ENCODE measurements at regions not wholly inside any gene's neighbourhood (a gene's known extent, or its start where the extent isn't known, plus 50 kb on each side); places are given as distances from the start of the nearest gene placed in this dataset.

DNA sequence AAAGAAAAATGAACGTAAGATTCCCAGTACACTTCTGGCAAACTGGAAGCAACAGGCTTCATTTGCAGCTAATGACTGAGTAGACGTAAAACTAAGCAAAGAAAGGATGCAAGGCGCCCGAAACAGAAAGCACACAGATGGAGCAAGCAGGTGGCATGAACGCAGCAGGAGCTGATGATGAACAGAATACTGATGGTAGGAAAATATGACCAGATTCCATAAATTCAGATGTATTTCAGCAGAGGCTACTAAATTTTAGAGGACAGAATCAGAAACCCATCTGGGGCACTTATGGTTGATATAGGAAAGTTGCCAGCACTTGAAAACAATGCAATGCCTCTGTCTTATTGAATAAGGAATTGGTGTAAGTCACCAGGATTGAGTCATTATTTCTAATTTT, 658.7 kb upstream of the LINC00305 start:
- H3K27me3 ChIP-seq (ENCODE audit: control insufficient read depth, insufficient read depth, low read length): no peaks in the 10 kb centered on the region
- H3K9me3 ChIP-seq (ENCODE audit: control insufficient read depth, insufficient read depth, low read depth, low read length): no peaks in the 10 kb centered on the region
- H3K36me3 ChIP-seq (ENCODE audit: control insufficient read depth, insufficient read depth, low read length): no peaks in the 10 kb centered on the region
- H3K9ac ChIP-seq (ENCODE audit: low read length): no peak overlapping the region
- no peaks in the 10 kb centered on the region for H3K4me1 ChIP-seq (ENCODE audit: control insufficient read depth, insufficient read depth, low read length)
- no peak overlapping the region for H3K27ac ChIP-seq (ENCODE audit: low read depth, low read length)
- no peak overlapping the region for H3K4me3 ChIP-seq (ENCODE audit: low read depth, low read length)

DNA sequence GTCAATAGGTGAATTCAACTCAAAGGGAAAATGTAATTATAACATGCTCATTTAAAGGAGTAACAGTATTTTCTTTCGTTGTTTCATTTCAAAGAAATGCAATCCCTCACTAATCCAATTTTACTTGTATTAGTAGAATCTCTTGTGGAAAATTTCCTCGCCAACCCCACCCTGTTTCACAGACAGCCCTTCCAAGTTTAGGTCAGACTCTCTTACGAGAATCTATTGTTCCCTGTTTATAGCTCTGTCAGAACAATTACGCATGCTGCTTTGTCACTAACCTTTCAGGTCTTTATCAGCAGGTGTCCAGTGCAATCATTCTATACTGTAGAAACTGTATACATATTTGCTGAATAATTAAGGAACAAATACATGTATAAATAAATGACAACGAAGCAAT, 657.8 kb upstream of the LINC00305 start:
- Histone ChIP-seq H3K4me3 (ENCODE audit: low read depth, low read length) (no peak overlapping the region), H3K27me3 (ENCODE audit: control insufficient read depth, insufficient read depth, low read length) (no peaks in the 10 kb centered on the region), H3K27ac (ENCODE audit: low read depth, low read length) (no peak overlapping the region), H3K9me3 (ENCODE audit: control insufficient read depth, insufficient read depth, low read depth, low read length) (no peaks in the 10 kb centered on the region), H3K36me3 (ENCODE audit: control insufficient read depth, insufficient read depth, low read length) (no peaks in the 10 kb centered on the region), H3K4me1 (ENCODE audit: control insufficient read depth, insufficient read depth, low read length) (no peaks in the 10 kb centered on the region), H3K9ac (ENCODE audit: low read length) (no peak overlapping the region)

DNA sequence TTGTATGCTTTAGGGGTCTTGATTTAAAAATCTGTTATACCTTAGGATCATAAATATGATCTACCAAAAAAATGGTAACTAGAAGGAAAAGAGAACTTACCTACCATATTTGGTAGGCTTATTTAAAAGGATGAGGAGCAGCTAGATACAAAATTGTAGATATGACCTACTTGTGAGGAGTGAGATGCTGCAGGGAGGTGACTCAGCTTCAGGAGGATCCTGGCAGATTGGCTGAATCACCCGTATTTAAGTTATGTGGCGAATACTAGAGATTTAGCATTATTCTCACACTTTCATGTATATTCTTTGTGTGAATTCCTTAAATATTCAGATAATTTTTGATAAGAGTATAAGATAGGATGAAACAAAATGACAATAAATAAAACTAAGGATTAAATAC, 657.3 kb upstream of the LINC00305 start:
- Histone ChIP-seq H3K27me3 (ENCODE audit: control insufficient read depth, insufficient read depth, low read length) (no peaks in the 10 kb centered on the region), H3K4me1 (ENCODE audit: control insufficient read depth, insufficient read depth, low read length) (no peaks in the 10 kb centered on the region), H3K27ac (ENCODE audit: low read depth, low read length) (no peak overlapping the region), H3K4me3 (ENCODE audit: low read depth, low read length) (no peak overlapping the region), H3K9me3 (ENCODE audit: control insufficient read depth, insufficient read depth, low read depth, low read length) (no peaks in the 10 kb centered on the region), H3K36me3 (ENCODE audit: control insufficient read depth, insufficient read depth, low read length) (no peaks in the 10 kb centered on the region), H3K9ac (ENCODE audit: low read length) (no peak overlapping the region)

- no peak overlapping the region for H3K9ac ChIP-seq (ENCODE audit: low read length)
- H3K4me1 ChIP-seq (ENCODE audit: control insufficient read depth, insufficient read depth, low read length): no peaks in the 10 kb centered on the region
- no peaks in the 10 kb centered on the region for H3K27me3 ChIP-seq (ENCODE audit: control insufficient read depth, insufficient read depth, low read length)
- no peaks in the 10 kb centered on the region for H3K36me3 ChIP-seq (ENCODE audit: control insufficient read depth, insufficient read depth, low read length)
- H3K27ac ChIP-seq (ENCODE audit: low read depth, low read length): no peak overlapping the region
- H3K9me3 ChIP-seq (ENCODE audit: control insufficient read depth, insufficient read depth, low read depth, low read length): no peaks in the 10 kb centered on the region
- H3K4me3 ChIP-seq (ENCODE audit: low read depth, low read length): no peak overlapping the region
These were observed 654.6 kb upstream of the LINC00305 start for GRCh38 chr18:64803471-64803870.

DNA sequence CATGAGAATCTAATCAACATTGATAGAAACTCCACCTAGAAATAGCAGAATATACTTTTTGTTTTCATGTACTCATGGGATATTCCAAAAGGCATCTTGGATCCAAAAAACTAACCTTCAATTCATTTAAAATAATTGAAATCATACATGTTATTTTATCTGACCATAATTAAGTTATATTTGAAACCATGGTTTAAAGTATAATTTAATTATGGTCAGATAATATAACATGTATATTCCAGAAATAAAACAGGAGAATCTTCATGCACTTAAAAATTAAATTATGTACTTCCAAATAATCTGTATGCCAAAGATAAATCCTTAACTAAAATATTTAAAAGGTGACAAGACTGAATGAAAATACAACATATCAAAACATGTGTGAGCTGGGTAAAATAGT, 651.3 kb upstream of the LINC00305 start:
- Histone ChIP-seq H3K36me3 (ENCODE audit: control insufficient read depth, insufficient read depth, low read length) (no peaks in the 10 kb centered on the region), H3K9ac (ENCODE audit: low read length) (no peak overlapping the region), H3K27ac (ENCODE audit: low read depth, low read length) (no peak overlapping the region), H3K27me3 (ENCODE audit: control insufficient read depth, insufficient read depth, low read length) (no peaks in the 10 kb centered on the region), H3K9me3 (ENCODE audit: control insufficient read depth, insufficient read depth, low read depth, low read length) (no peaks in the 10 kb centered on the region), H3K4me1 (ENCODE audit: control insufficient read depth, insufficient read depth, low read length) (no peaks in the 10 kb centered on the region), H3K4me3 (ENCODE audit: low read depth, low read length) (no peak overlapping the region)

DNA sequence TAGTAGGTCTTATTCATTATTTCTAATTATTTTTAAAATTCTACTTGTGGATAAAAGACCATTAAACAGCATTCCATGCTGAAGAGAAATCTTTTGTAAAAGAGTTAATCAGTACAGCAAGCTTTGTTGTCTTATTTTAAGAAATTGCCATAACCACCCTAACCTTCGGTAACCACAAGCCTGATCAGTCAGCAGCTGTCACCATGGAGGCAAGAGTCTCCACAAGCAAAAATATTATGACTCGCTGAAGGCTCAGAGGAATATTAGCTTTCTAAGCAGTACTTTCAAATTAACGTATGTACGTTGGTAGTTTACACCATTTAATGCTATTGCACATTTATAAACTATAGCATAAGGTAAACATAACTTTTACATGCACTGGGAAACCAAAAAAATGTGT, 650.5 kb upstream of the LINC00305 start:
- no peaks in the 10 kb centered on the region for H3K4me1 ChIP-seq (ENCODE audit: control insufficient read depth, insufficient read depth, low read length)
- no peaks in the 10 kb centered on the region for H3K27me3 ChIP-seq (ENCODE audit: control insufficient read depth, insufficient read depth, low read length)
- H3K9ac ChIP-seq (ENCODE audit: low read length): no peak overlapping the region
- H3K9me3 ChIP-seq (ENCODE audit: control insufficient read depth, insufficient read depth, low read depth, low read length): no peaks in the 10 kb centered on the region
- H3K27ac ChIP-seq (ENCODE audit: low read depth, low read length): no peak overlapping the region
- H3K36me3 ChIP-seq (ENCODE audit: control insufficient read depth, insufficient read depth, low read length): no peaks in the 10 kb centered on the region
- no peak overlapping the region for H3K4me3 ChIP-seq (ENCODE audit: low read depth, low read length)

GRCh38 chr18:64791236-64791635, 642.3 kb upstream of the LINC00305 start:
- Histone ChIP-seq H3K9ac (ENCODE audit: low read length) (no peak overlapping the region), H3K36me3 (ENCODE audit: control insufficient read depth, insufficient read depth, low read length) (no peaks in the 10 kb centered on the region)

GRCh38 chr18:64785686-64786085, 636.8 kb upstream of the LINC00305 start:
- Histone ChIP-seq H3K4me1 (ENCODE audit: control insufficient read depth, insufficient read depth, low read length) (no peaks in the 10 kb centered on the region), H3K27me3 (ENCODE audit: control insufficient read depth, insufficient read depth, low read length) (no peaks in the 10 kb centered on the region), H3K36me3 (ENCODE audit: control insufficient read depth, insufficient read depth, low read length) (no peaks in the 10 kb centered on the region), H3K4me3 (ENCODE audit: low read depth, low read length) (no peak overlapping the region), H3K9ac (ENCODE audit: low read length) (no peak overlapping the region), H3K27ac (ENCODE audit: low read depth, low read length) (no peak overlapping the region), H3K9me3 (ENCODE audit: control insufficient read depth, insufficient read depth, low read depth, low read length) (no peaks in the 10 kb centered on the region)

More at GRCh38 chr18:64791236-64791635, 642.3 kb upstream of the LINC00305 start:
- Histone ChIP-seq H3K4me1 (ENCODE audit: control insufficient read depth, insufficient read depth, low read length) (no peaks in the 10 kb centered on the region), H3K9me3 (ENCODE audit: control insufficient read depth, insufficient read depth, low read depth, low read length) (no peaks in the 10 kb centered on the region), H3K27ac (ENCODE audit: low read depth, low read length) (no peak overlapping the region), H3K27me3 (ENCODE audit: control insufficient read depth, insufficient read depth, low read length) (no peaks in the 10 kb centered on the region), H3K4me3 (ENCODE audit: low read depth, low read length) (no peak overlapping the region)

- Histone ChIP-seq H3K4me3 (ENCODE audit: low read depth, low read length) (no peak overlapping the region), H3K27ac (ENCODE audit: low read depth, low read length) (no peak overlapping the region), H3K9me3 (ENCODE audit: control insufficient read depth, insufficient read depth, low read depth, low read length) (no peaks in the 10 kb centered on the region), H3K36me3 (ENCODE audit: control insufficient read depth, insufficient read depth, low read length) (no peaks in the 10 kb centered on the region), H3K9ac (ENCODE audit: low read length) (no peak overlapping the region), H3K27me3 (ENCODE audit: control insufficient read depth, insufficient read depth, low read length) (no peaks in the 10 kb centered on the region), H3K4me1 (ENCODE audit: control insufficient read depth, insufficient read depth, low read length) (no peaks in the 10 kb centered on the region)
These were observed 628.7 kb upstream of the LINC00305 start for GRCh38 chr18:64777556-64777955.

DNA sequence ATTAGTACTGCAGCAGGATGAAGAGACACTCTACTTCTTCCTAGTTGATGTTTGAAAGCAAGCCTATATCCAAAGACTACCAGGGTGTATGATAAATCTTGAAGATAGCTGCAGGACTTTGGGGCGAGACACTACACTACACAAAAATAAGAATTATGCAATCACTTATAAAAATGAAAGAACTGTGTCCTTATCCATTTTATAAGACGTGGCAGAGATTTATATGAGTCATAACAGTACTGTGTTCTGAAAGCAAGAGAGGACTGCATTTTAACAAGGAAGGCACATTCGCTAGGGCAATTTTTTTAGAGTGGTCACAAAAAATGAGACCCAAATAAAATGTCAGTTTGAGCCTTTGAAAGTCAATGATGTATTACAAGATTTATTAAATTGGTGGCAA, 617.0 kb upstream of the LINC00305 start:
- no peaks in the 10 kb centered on the region for H3K36me3 ChIP-seq (ENCODE audit: control insufficient read depth, insufficient read depth, low read length)

DNA sequence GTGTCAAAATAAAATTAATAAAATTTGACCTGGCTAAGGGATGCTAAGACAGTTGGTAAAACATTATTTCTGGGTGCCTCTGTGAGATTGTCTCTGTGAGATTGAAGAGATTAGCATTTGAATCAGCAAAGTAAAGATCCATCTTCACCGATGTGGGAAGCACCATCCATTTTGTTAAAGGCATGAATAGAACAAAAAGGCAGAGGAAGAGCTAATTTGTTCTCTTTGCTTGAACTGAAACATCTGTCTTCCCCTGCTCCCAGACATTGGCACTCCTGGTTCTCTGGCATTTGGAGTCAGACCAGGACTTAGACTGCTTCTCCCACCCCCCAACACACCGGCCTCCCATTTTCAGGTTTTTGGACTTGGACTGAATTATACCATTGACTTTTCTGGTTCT, 603.8 kb upstream of the LINC00305 start:
- Histone ChIP-seq H3K36me3 (ENCODE audit: control insufficient read depth, insufficient read depth, low read length) (no peaks in the 10 kb centered on the region), H3K9me3 (ENCODE audit: control insufficient read depth, insufficient read depth, low read depth, low read length) (no peaks in the 10 kb centered on the region), H3K27ac (ENCODE audit: low read depth, low read length) (no peak overlapping the region), H3K4me1 (ENCODE audit: control insufficient read depth, insufficient read depth, low read length) (peaks cover 8% of the 10 kb centered on the region; the same call in 1 of the 2 replicates), H3K4me3 (ENCODE audit: low read depth, low read length) (no peak overlapping the region), H3K27me3 (ENCODE audit: control insufficient read depth, insufficient read depth, low read length) (no peaks in the 10 kb centered on the region), H3K9ac (ENCODE audit: low read length) (no peak overlapping the region)

More for the DNA sequence above, 617.0 kb upstream of the LINC00305 start:
- Histone ChIP-seq H3K27me3 (ENCODE audit: control insufficient read depth, insufficient read depth, low read length) (no peaks in the 10 kb centered on the region), H3K4me1 (ENCODE audit: control insufficient read depth, insufficient read depth, low read length) (no peaks in the 10 kb centered on the region), H3K9me3 (ENCODE audit: control insufficient read depth, insufficient read depth, low read depth, low read length) (no peaks in the 10 kb centered on the region), H3K9ac (ENCODE audit: low read length) (no peak overlapping the region), H3K27ac (ENCODE audit: low read depth, low read length) (no peak overlapping the region), H3K4me3 (ENCODE audit: low read depth, low read length) (no peak overlapping the region)

- H3K27ac ChIP-seq (ENCODE audit: low read depth, low read length): no peak overlapping the region
- no peaks in the 10 kb centered on the region for H3K27me3 ChIP-seq (ENCODE audit: control insufficient read depth, insufficient read depth, low read length)
- H3K9ac ChIP-seq (ENCODE audit: low read length): no peak overlapping the region
- H3K4me3 ChIP-seq (ENCODE audit: low read depth, low read length): no peak overlapping the region
- no peaks in the 10 kb centered on the region for H3K36me3 ChIP-seq (ENCODE audit: control insufficient read depth, insufficient read depth, low read length)
- peaks cover 8% of the 10 kb centered on the region; the same call in 1 of the 2 replicates for H3K4me1 ChIP-seq (ENCODE audit: control insufficient read depth, insufficient read depth, low read length)
- no peaks in the 10 kb centered on the region for H3K9me3 ChIP-seq (ENCODE audit: control insufficient read depth, insufficient read depth, low read depth, low read length)
These were observed 601.0 kb upstream of the LINC00305 start for GRCh38 chr18:64749884-64750283.

Measured in HUES6 (cell line).